ENCODE measurements at regions not wholly inside any gene's neighbourhood (a gene's known extent, or its start where the extent isn't known, plus 50 kb on each side); places are given as distances from the start of the nearest gene placed in this dataset.
A peak's percentile ranks its signal among the peaks of the same experiment; 100 is the strongest.

- Histone ChIP-seq H3K4me2 (no peak overlapping the region), H3K27ac (no peak overlapping the region), H3K4me3 (no peak overlapping the region), H3K9me3 (no peaks in the 10 kb centered on the region), H3K4me1 (no peaks in the 10 kb centered on the region)
- WGBS (ENCODE audit: missing lambda C conversion rate) = under 1% methylated on average over 7 of the region's 7 CpGs
- DNase-seq (ENCODE audit: low read depth in 1 of 2, low spot score in 1 of 2) = peak in 1 of 2 experiments; percentile 31
- ChIA-PET CTCF (interaction anchor here (1.1 kb wide), 1 partner anchor 10 kb away, joined by 4 read pairs; no protein-coding TSS in a partner anchor), POLR2A (no interaction called here)
- ATAC-seq = peak in 1 of 2 experiments; percentile 60; a peak in 2 of 6 replicates
- no peak for FAIRE-seq
- TF ChIP-seq, protein P1, sequence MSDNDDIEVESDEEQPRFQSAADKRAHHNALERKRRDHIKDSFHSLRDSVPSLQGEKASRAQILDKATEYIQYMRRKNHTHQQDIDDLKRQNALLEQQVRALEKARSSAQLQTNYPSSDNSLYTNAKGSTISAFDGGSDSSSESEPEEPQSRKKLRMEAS (IDR thresholded peaks at IDR 0.05) = no peak
- TF ChIP-seq CTCF (IDR thresholded peaks at IDR 0.05) = peak; percentile 13; the same call in 1 of the 3 replicates
- peak in 1 of 2 experiments; percentile 59; a peak in 2 of 5 replicates for TF ChIP-seq RAD21 (conservative IDR thresholded peaks at IDR 0.05 in 1 of 2, IDR thresholded peaks at IDR 0.05 in 1 of 2)
Observed at GRCh38 chr5:4700069-4700468, 440.1 kb upstream of the ADAMTS16 start.

DNA sequence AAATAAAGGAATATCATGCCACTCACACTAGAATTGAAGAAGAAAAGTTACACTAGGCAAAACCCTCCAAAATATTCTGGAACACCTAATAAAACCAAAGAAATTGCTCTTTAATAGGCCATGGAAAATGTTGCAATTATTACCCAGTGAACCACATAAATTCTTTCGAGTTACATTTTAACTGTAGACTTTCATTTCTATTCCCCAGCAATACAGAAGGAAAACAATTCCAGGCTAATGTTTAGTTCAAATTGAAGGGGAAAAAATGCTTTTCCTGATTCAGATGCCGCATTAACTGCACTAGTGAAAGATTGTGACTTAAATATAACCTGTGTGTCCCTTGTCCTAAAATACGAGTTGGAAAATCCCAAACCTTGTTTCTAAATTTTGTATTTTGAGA is 439.3 kb upstream of the ADAMTS16 start:
- FAIRE-seq (no peak), ATAC-seq (no peak), DNase-seq (ENCODE audit: low read depth in 1 of 2, low spot score in 1 of 2) (no peak)
- TF ChIP-seq RCOR1 (IDR thresholded peaks at IDR 0.05; ENCODE audit: low read depth, low read length) = no peak
- TF ChIP-seq JUN (IDR thresholded peaks at IDR 0.05) = no peak
- TF ChIP-seq BHLHE40 (IDR thresholded peaks at IDR 0.05; ENCODE audit: low read depth, low read length) = no peak
- no peak for TF ChIP-seq E2F6 (IDR thresholded peaks at IDR 0.05; ENCODE audit: borderline replicate concordance, low read depth)
- TF ChIP-seq, protein P2, sequence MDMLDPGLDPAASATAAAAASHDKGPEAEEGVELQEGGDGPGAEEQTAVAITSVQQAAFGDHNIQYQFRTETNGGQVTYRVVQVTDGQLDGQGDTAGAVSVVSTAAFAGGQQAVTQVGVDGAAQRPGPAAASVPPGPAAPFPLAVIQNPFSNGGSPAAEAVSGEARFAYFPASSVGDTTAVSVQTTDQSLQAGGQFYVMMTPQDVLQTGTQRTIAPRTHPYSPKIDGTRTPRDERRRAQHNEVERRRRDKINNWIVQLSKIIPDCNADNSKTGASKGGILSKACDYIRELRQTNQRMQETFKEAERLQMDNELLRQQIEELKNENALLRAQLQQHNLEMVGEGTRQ (IDR thresholded peaks at IDR 0.05) = no peak
- TF ChIP-seq TP53 (CRISPR knock-in tag; IDR thresholded peaks at IDR 0.05) = no peak
- TF ChIP-seq CEBPB (IDR thresholded peaks at IDR 0.05) = no peak
- TF ChIP-seq RNF2 (IDR thresholded peaks at IDR 0.05; ENCODE audit: borderline replicate concordance, low read depth) = no peak
- TF ChIP-seq FOSB (CRISPR knock-in tag; IDR thresholded peaks at IDR 0.05) = no peak
- no peak for TF ChIP-seq RFX5 (IDR thresholded peaks at IDR 0.05)
- no peak for TF ChIP-seq ZC3H11A (IDR thresholded peaks at IDR 0.05)
- TF ChIP-seq NR3C1 (IDR thresholded peaks at IDR 0.05) = no peak
- 19% methylated on average over 3 of the region's 3 CpGs for WGBS (ENCODE audit: missing lambda C conversion rate)
- POLR2A ChIA-PET = no interaction called here
- Histone ChIP-seq H3K4me2 (no peak overlapping the region), H3K9me3 (no peaks in the 10 kb centered on the region), H3K4me3 (no peak overlapping the region), H3K27ac (no peak overlapping the region), H3K4me1 (no peaks in the 10 kb centered on the region)
- CTCF ChIA-PET = no interaction called here

DNA sequence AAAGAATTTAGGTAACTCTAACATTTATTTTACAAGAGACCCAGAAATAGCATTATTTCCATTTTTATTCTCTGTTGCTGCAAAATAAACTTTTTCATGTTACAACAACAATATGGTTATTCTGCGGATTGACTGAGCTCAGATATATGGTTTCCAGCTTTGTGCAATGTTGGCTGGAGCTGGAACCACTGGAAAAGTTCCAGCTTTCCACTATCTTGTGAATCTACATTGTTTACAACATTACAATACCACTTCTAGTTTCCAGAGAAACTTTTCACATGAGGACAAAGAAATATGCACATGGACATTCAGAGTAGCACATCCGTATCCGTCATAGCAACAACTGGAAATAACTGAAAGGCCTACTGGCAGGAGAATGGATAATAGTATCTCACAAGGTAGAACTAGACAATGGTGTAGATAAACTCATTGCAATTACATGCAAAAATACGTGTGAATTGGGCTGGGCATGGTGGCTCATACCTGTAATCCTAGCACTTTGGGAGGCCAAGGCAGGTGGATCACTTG is 436.1 kb upstream of the ADAMTS16 start:
- 25% methylated on average over 4 of the region's 4 CpGs for WGBS (ENCODE audit: missing lambda C conversion rate)
- TF ChIP-seq RAD21 (conservative IDR thresholded peaks at IDR 0.05 in 1 of 2, IDR thresholded peaks at IDR 0.05 in 1 of 2) (no peak), MAFK (IDR thresholded peaks at IDR 0.05; ENCODE audit: partially characterized antibody) (no peak), GATA3 (IDR thresholded peaks at IDR 0.05; ENCODE audit: borderline replicate concordance) (no peak), EHF (CRISPR knock-in tag; IDR thresholded peaks at IDR 0.05) (no peak), FOXS1 (CRISPR knock-in tag; IDR thresholded peaks at IDR 0.05) (no peak), KDM5A (IDR thresholded peaks at IDR 0.05) (no peak), BHLHE40 (IDR thresholded peaks at IDR 0.05; ENCODE audit: low read depth, low read length) (no peak), HDAC2 (IDR thresholded peaks at IDR 0.05) (no peak), CHD4 (IDR thresholded peaks at IDR 0.05; ENCODE audit: borderline replicate concordance) (no peak)
- TF ChIP-seq, protein P3, sequence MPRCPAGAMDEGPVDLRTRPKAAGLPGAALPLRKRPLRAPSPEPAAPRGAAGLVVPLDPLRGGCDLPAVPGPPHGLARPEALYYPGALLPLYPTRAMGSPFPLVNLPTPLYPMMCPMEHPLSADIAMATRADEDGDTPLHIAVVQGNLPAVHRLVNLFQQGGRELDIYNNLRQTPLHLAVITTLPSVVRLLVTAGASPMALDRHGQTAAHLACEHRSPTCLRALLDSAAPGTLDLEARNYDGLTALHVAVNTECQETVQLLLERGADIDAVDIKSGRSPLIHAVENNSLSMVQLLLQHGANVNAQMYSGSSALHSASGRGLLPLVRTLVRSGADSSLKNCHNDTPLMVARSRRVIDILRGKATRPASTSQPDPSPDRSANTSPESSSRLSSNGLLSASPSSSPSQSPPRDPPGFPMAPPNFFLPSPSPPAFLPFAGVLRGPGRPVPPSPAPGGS (IDR thresholded peaks at IDR 0.05) = no peak
- ATAC-seq (no peak), DNase-seq (ENCODE audit: low read depth in 1 of 2, low spot score in 1 of 2) (no peak), FAIRE-seq (no peak)
- H3K4me1 ChIP-seq = no peaks in the 10 kb centered on the region
- no peak overlapping the region for H3K27ac ChIP-seq
- no peak overlapping the region for H3K4me2 ChIP-seq
- no peaks in the 10 kb centered on the region for H3K9me3 ChIP-seq
- H3K4me3 ChIP-seq = no peak overlapping the region
- CTCF ChIA-PET = no interaction called here
- POLR2A ChIA-PET = no interaction called here
